GM06990 (cell line): ENCODE measurements at regions not wholly inside any gene's neighbourhood (a gene's known extent, or its start where the extent isn't known, plus 50 kb on each side); places are given as distances from the start of the nearest gene placed in this dataset.

ENCODE experiments used
- DNase-seq: peaks from one replicate; pipeline ENCODE4 v3.0.0-alpha.2; 2011; ENCODE audit not compliant: insufficient read length; ENCODE audit errors: extremely low read depth
- H3K27me3 ChIP-seq: replicated peaks from 2 replicates; pipeline ENCODE4 v1.6.0; 2011; ENCODE audit warnings: low read length; ENCODE audit not compliant: control insufficient read depth, insufficient read depth
- H3K36me3 ChIP-seq: 2 replicates; pipeline ENCODE4 v1.5.1; 2011; ENCODE audit warnings: low read length; ENCODE audit not compliant: control insufficient read depth, insufficient read depth
- H3K4me3 ChIP-seq: replicated peaks from 2 replicates; pipeline ENCODE4 v1.5.1; 2011; ENCODE audit warnings: low read depth, mild to moderate bottlenecking, control low read depth, low read length
- TF ChIP-seq, protein P1 (sequence below): IDR thresholded peaks from 2 replicates; pipeline ENCODE4 v1.5.1; 2011; ENCODE audit warnings: low read length, control low read depth, mild to moderate bottlenecking, inconsistent platforms; ENCODE audit not compliant: insufficient read depth, poor library complexity, severe bottlenecking

DNA sequence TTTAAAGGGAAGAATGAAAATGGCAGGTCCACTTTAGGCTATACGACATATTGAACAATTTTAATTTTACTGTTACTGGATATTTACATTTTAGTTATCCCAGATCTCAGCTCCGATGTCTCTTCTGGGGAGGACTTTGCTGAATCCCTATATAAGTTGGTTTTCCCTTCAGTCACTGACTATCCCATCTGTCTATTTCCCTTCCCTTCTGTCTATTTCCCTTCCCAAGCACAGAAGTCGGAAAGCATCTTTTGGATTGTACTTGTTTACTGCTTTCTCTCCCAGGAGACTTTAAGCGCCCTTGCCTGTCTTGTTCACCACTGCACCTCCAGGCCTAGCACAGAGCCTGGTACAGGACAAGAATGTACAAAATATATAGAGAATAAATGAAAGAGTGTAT, 165.8 kb upstream of the SALL4 start:
- DNase-seq, result no peak
- TF ChIP-seq, protein P1, sequence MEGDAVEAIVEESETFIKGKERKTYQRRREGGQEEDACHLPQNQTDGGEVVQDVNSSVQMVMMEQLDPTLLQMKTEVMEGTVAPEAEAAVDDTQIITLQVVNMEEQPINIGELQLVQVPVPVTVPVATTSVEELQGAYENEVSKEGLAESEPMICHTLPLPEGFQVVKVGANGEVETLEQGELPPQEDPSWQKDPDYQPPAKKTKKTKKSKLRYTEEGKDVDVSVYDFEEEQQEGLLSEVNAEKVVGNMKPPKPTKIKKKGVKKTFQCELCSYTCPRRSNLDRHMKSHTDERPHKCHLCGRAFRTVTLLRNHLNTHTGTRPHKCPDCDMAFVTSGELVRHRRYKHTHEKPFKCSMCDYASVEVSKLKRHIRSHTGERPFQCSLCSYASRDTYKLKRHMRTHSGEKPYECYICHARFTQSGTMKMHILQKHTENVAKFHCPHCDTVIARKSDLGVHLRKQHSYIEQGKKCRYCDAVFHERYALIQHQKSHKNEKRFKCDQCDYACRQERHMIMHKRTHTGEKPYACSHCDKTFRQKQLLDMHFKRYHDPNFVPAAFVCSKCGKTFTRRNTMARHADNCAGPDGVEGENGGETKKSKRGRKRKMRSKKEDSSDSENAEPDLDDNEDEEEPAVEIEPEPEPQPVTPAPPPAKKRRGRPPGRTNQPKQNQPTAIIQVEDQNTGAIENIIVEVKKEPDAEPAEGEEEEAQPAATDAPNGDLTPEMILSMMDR, result no peak
- no peak overlapping the region for H3K4me3 ChIP-seq
- no peaks in the 10 kb centered on the region; the same call in 1 of the 2 replicates for H3K27me3 ChIP-seq
- H3K36me3 ChIP-seq, result no peaks in the 10 kb centered on the region

DNA sequence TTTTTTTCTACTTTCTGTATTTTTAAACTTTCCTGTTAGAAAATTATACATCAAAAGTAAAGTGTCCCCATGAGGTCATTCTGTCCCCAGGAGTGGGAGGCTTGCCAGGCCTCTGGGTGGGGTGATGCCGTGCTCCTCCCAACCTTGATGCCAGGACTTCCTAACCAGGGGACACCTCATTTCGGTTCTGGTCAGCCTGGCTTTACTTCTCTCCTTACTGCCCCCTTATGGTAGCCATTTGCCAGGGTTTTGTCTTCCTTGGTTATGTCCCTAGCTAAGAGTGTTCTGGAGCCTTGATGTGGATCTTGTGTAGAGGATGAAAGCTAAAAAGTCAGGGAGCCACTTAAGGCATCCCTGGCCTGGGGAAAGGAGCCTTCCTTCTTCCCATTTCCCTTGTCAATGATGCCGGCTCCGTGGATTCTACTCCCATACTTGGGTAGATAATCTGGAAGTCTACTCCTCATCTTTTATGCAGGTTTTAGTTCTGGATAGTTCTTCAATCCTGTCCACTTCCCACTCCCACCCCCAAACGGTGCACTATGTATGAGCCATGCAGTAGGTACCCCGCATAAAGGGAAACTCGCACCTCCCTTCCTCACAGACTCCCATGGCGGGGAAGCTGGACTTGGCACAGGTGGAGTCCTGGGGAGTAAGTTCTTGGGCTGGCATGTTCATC, 164.1 kb upstream of the SALL4 start:
- Histone ChIP-seq H3K36me3 (no peaks in the 10 kb centered on the region), H3K27me3 (no peaks in the 10 kb centered on the region; the same call in 1 of the 2 replicates), H3K4me3 (no peak overlapping the region)
- DNase-seq, result peak; percentile 9
- TF ChIP-seq, protein P1, result peak; percentile 67

DNA sequence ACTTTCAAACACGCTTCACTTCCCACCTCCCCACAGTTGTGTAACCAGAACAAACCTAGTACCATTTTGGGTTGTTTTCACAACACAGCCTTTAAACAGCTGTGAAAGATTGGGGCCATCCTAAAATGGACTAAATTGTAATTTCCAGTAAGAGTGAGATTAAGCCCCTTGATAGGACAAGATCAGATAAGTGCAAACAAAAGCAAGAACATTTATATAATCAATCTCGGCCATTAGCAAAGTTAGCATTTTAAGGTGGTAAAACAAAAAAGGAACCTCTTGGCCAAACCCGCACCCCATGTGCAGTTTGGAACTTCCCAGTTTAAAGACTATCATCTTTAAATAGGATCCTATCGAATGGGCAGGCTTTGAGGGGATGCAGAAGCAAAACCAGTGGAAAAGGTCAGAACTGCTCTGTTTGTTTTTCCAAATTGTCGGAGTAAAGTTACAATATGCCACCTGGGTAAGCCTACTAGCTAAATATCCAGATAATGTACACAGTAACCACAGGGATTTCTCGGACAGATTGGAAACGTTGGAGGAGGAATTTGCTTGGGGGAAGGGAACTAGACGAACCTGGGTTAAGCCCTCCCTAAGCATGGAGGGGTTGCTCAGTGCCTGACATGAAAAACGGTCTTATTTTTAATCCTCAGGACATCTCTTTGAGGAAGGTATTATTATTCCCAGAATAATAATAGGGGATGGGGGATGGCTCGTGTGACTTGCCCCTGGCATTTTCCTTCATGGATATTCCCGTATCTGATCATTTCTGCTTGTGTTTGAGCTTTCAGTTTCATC, 159.8 kb upstream of the SALL4 start:
- DNase-seq, result no peak
- Histone ChIP-seq H3K4me3 (no peak overlapping the region), H3K27me3 (no peaks in the 10 kb centered on the region; the same call in 1 of the 2 replicates), H3K36me3 (no peaks in the 10 kb centered on the region)
- TF ChIP-seq, protein P1, result no peak

DNA sequence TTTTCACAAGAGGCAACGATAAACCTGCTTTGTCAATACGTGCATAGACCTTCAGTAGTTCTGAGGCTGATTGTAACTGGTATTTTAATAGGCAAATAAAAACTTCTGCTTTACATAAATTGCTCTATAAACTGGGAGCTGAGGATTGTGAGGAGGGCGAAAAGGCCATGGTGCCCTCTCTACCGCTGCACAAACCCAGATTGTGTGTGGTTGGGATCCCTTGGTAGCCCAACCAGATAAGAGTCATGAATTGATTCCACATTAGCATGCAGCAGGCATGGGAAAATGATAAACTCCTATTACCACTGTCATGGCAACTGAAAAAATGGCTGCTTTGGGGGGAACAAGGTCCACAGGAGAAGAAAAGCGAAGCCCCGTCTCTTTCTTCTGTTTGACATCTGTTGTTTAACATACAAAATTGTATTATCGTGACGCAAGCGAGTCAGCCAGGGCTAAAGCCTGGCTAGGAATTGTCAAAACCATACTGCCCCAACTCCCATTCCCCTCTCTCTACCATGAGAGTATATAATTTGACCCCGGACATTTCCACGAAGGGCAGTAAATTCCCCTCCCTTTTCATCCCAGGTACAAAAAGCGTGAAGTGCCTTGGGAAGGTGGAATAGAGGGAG, 157.8 kb upstream of the SALL4 start:
- no peaks in the 10 kb centered on the region for H3K36me3 ChIP-seq
- TF ChIP-seq, protein P1, result no peak
- DNase-seq, result no peak
- no peaks in the 10 kb centered on the region for H3K27me3 ChIP-seq
- no peak overlapping the region for H3K4me3 ChIP-seq

DNA sequence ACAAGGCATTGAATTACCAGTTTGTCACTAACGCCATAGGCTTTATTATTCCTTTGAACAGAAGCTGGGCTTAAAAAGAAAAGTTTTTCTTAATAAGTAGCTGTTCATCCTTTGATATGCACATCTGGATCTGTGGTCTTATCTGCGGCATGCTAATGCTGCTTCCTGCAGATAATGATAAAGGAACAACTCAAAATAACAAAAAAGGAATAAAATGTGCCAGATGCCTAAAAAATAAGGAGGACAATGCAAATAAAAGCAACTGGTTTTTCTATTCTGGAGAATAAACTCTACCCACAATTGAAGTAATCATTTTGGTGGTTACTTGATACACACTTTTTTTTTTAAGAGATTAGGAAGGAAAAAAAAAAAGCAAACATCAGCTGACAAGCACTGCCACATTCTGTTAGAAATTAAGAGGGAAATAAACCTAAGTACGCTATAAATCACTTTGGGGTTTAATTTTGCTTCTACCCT, 156.8 kb upstream of the SALL4 start:
- TF ChIP-seq, protein P1, result no peak
- no peak for DNase-seq
- Histone ChIP-seq H3K4me3 (no peak overlapping the region), H3K36me3 (no peaks in the 10 kb centered on the region), H3K27me3 (no peaks in the 10 kb centered on the region)
